Mononuclear cell (primary cell): ENCODE measurements at regions not wholly inside any gene's neighbourhood (a gene's known extent, or its start where the extent isn't known, plus 50 kb on each side); places are given as distances from the start of the nearest gene placed in this dataset.
"Not testable (repeated sequence)": the region's sequence is repeated elsewhere in the genome, so short reads cannot be mapped to it uniquely, and the experiment has no call there.

Experiments
- H3K27me3 ChIP-seq: 2 replicates; pipeline ENCODE4 v1.6.0; 2011; ENCODE audit warnings: low read length, control low read depth; ENCODE audit not compliant: insufficient read depth
- H3K4me1 ChIP-seq: 2 replicates; pipeline ENCODE4 v1.5.1; 2011; ENCODE audit warnings: mild to moderate bottlenecking, low read length, control low read depth; ENCODE audit not compliant: insufficient read depth
- H3K4me3 ChIP-seq: 2 replicates; pipeline ENCODE4 v1.5.1; 2011; ENCODE audit warnings: mild to moderate bottlenecking, low read length, moderate library complexity
- H3K9me3 ChIP-seq: 2 replicates; pipeline ENCODE4 v1.5.1; 2011; ENCODE audit warnings: low read depth, mild to moderate bottlenecking, control low read depth, low read length

GRCh38 chr16:47976636-47977210, 179.1 kb downstream of the ABCC12 start:
- Histone ChIP-seq H3K27me3 (no peaks in the 10 kb centered on the region), H3K9me3 (no peaks in the 10 kb centered on the region), H3K4me3 (no peak overlapping the region), H3K4me1 (no peaks in the 10 kb centered on the region)

DNA sequence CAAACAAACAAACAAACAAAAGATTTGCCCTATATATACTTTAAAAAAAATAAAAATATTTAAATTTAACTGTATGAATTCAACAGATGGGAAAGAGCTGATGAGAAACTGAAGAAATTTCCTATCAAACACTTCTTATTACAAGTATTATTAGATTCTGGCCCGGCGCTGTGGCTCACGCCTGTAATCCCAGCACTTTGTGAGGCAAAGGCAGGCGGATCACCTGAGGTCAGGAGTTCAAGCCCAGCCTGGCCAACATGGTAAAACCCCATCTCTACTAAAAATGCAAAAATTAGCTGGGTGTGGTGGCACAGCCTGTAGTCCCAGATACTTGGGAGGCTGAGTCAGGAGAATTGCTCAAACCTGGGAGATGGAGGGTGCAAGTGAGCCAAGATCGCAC, 180.8 kb downstream of the ABCC12 start:
- not testable (repeated sequence) for H3K9me3 ChIP-seq, H3K4me1 ChIP-seq, H3K4me3 ChIP-seq

DNA sequence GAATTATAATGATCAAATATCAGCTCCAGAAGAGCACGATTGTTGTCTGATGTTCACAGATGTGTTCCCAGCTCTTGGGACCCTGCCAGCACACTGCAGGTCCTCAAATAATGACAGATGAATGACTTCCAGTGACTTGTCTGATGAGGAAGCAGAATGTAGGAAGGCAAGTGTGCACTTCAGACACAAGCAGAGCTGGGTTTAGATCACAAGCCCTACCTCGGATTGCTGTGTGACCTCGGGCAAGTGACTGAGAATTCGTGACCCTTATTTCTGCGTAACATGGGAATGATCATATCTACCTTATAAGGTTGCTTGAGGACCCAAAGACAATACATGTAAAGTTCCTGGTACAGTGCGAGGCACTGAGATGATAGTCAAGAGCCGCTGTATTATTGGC, 182.2 kb downstream of the ABCC12 start:
- Histone ChIP-seq H3K27me3 (no peaks in the 10 kb centered on the region), H3K4me3 (no peak overlapping the region), H3K9me3 (no peaks in the 10 kb centered on the region), H3K4me1 (no peaks in the 10 kb centered on the region)

More for the DNA sequence above, 180.8 kb downstream of the ABCC12 start:
- H3K27me3 ChIP-seq: not testable (repeated sequence)

- no peak overlapping the region for H3K4me3 ChIP-seq
- no peaks in the 10 kb centered on the region for H3K9me3 ChIP-seq
- no peaks in the 10 kb centered on the region for H3K27me3 ChIP-seq
- no peaks in the 10 kb centered on the region for H3K4me1 ChIP-seq
Measured at GRCh38 chr16:47972246-47972985, 183.4 kb downstream of the ABCC12 start.

GRCh38 chr16:47971225-47971624, 184.6 kb downstream of the ABCC12 start:
- Histone ChIP-seq H3K4me3 (no peak overlapping the region), H3K27me3 (no peaks in the 10 kb centered on the region), H3K9me3 (no peaks in the 10 kb centered on the region), H3K4me1 (no peaks in the 10 kb centered on the region)

- H3K4me1 ChIP-seq: no peaks in the 10 kb centered on the region
- no peaks in the 10 kb centered on the region for H3K27me3 ChIP-seq
- no peak overlapping the region for H3K4me3 ChIP-seq
- H3K9me3 ChIP-seq: no peaks in the 10 kb centered on the region
Measured at GRCh38 chr16:47970291-47970931, 185.4 kb downstream of the ABCC12 start.

DNA sequence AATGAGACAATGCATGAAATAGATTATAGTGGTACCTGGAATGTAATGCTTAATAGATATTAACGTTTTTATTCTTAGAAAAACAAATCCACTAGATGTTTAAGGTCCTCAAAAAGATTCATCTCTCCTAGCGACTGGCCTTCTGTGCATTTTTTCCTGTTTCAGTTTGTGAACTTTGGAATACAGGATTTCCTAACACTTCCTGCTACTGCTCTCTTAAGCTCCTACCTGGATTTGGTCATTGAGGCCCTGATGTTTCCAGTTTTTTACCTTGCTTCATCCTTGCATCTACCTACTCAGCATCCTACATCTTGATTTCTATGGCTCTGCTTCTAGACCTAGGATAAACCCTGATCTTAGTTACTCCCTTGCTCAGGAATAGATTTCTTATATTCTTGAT, 188.4 kb downstream of the ABCC12 start:
- Histone ChIP-seq H3K27me3 (no peaks in the 10 kb centered on the region), H3K4me1 (no peaks in the 10 kb centered on the region), H3K4me3 (no peak overlapping the region), H3K9me3 (no peaks in the 10 kb centered on the region)

GRCh38 chr16:47966325-47966724, 189.5 kb downstream of the ABCC12 start:
- Histone ChIP-seq H3K27me3 (no peaks in the 10 kb centered on the region), H3K4me3 (no peak overlapping the region), H3K9me3 (no peaks in the 10 kb centered on the region), H3K4me1 (no peaks in the 10 kb centered on the region)

GRCh38 chr16:47965439-47965838, 190.4 kb downstream of the ABCC12 start:
- no peaks in the 10 kb centered on the region for H3K4me1 ChIP-seq
- no peaks in the 10 kb centered on the region for H3K27me3 ChIP-seq
- H3K4me3 ChIP-seq: no peak overlapping the region
- H3K9me3 ChIP-seq: no peaks in the 10 kb centered on the region

DNA sequence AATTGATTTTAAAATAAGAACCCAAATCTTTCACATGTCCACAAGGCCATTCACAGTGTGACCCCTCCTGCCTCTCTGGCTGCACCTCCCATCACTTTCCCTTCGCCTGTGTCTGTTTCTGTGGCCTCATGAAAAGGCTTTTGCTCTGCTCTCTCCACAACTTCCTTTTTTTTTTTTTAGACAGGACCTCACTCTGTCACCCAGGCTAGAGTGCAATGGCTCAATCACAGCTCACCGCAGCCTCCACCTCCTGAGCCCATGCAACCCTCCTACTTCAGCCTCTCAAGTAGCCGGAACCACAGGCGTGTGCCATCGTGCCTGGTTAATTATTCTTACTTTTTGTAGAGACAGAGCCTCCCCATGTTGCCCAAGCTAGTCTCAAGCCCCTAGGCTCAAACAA, 197.1 kb downstream of the ABCC12 start:
- H3K4me1 ChIP-seq: no peaks in the 10 kb centered on the region
- no peaks in the 10 kb centered on the region for H3K27me3 ChIP-seq
- H3K9me3 ChIP-seq: no peaks in the 10 kb centered on the region
- no peak overlapping the region for H3K4me3 ChIP-seq

DNA sequence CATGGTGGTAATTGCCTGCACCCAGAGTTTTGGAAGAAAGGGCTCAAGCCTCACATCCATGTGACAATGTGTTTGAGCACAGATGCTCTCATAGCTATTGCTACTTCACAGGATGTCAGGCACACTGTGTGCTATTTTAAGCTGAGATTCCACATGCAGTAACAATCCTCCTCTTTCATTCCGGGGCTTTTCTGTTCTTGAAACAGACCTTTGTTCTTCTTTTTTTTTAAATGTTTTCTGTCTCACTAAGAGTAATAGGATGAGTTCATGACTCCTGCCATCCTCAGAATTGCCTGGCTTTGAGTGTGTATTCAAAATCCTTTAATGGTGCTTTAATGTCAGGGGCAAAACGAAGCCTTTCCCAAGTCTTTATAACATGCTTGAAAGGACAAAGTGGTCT, 198.9 kb downstream of the ABCC12 start:
- no peaks in the 10 kb centered on the region for H3K27me3 ChIP-seq
- no peaks in the 10 kb centered on the region for H3K9me3 ChIP-seq
- no peaks in the 10 kb centered on the region for H3K4me1 ChIP-seq
- H3K4me3 ChIP-seq: no peak overlapping the region

DNA sequence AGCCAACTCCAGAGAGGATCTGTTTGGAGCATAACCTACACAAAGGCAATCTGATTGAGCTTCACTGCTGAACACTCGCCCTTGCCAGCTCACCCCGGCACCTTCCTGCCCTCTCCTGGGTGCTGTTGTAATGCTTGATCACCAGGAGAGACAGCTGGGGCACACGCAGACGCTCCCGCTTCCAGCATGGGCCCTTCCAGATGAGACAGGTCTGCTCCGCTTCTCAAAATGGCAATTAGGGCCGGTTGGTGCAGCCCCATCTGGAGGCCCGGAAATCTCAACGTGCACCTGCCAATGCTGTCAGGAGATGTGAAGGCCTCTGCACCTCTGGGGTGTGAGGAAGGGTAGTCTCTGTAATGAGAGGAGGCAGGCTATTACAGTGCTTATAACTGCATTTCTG, 206.1 kb downstream of the ABCC12 start:
- no peak overlapping the region for H3K4me3 ChIP-seq
- no peaks in the 10 kb centered on the region for H3K9me3 ChIP-seq
- no peaks in the 10 kb centered on the region for H3K4me1 ChIP-seq
- H3K27me3 ChIP-seq: no peaks in the 10 kb centered on the region

DNA sequence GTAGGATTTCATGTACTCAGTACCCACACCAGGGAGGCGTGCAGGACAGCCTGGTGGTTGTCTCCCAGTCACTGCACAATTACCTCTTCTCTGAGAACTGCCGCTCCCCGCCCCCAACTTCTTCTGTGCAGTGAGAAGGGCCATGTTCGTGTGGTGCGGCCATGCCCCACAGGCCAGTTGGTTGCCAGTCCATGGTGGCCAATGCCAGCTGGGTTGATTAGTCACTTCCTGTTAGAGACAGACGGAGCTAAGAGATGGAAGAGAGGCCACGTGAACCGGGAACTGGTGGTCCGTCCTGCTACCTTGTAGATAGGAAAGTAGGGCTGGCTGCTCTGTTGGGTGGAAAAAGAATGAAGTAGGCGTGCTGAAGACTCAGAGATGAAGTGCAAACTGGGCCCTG, 206.5 kb downstream of the ABCC12 start:
- H3K4me3 ChIP-seq: no peak overlapping the region
- no peaks in the 10 kb centered on the region for H3K27me3 ChIP-seq
- no peaks in the 10 kb centered on the region for H3K4me1 ChIP-seq
- H3K9me3 ChIP-seq: no peaks in the 10 kb centered on the region

GRCh38 chr16:47947723-47948122, 208.1 kb downstream of the ABCC12 start:
- Histone ChIP-seq H3K4me3 (no peak overlapping the region), H3K9me3 (no peaks in the 10 kb centered on the region), H3K27me3 (no peaks in the 10 kb centered on the region), H3K4me1 (no peaks in the 10 kb centered on the region)

DNA sequence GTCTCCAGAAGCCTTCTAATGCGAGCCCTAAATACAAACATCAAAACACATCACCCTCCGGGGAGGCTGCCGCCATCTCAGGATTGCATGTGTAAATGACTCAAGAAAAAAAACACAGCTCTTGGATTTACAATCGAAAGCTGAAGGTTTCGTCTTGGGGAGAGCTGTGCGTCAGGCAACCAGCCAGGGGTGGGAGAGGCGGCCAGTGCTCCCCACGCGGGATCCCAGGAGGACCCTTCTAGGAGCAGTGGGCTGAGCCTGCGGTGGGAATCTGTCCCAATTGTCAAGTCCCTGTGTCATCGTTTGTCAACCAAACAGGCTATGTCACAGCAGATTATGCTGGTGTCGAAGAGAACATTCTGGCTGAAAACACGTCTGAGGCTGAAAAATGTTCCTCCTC, 209.7 kb downstream of the ABCC12 start:
- no peak overlapping the region for H3K4me3 ChIP-seq
- H3K4me1 ChIP-seq: no peaks in the 10 kb centered on the region
- no peaks in the 10 kb centered on the region for H3K27me3 ChIP-seq
- no peaks in the 10 kb centered on the region for H3K9me3 ChIP-seq

- no peaks in the 10 kb centered on the region for H3K27me3 ChIP-seq
- no peaks in the 10 kb centered on the region for H3K9me3 ChIP-seq
- H3K4me1 ChIP-seq: no peaks in the 10 kb centered on the region
- no peak overlapping the region for H3K4me3 ChIP-seq
Measured at GRCh38 chr16:47944589-47944988, 211.2 kb downstream of the ABCC12 start.
